ENCODE measurements at regions not wholly inside any gene's neighbourhood (a gene's known extent, or its start where the extent isn't known, plus 50 kb on each side); places are given as distances from the start of the nearest gene placed in this dataset.

GRCh38 chr15:99440551-99441443 lies 125.0 kb upstream of the MEF2A start:
- H3K4me3 ChIP-seq (ENCODE audit: low read depth, low read length), result no peak overlapping the region

- H3K4me3 ChIP-seq (ENCODE audit: low read depth, low read length), result no peak overlapping the region
Measured at GRCh38 chr15:99441444-99441800, 124.4 kb upstream of the MEF2A start.

- H3K4me3 ChIP-seq (ENCODE audit: low read depth, low read length), result no peak overlapping the region
Measured at GRCh38 chr15:99441871-99442251, 123.9 kb upstream of the MEF2A start.

GRCh38 chr15:99442252-99442897 lies 123.4 kb upstream of the MEF2A start:
- H3K4me3 ChIP-seq (ENCODE audit: low read depth, low read length), result no peak overlapping the region

- no peak overlapping the region for H3K4me3 ChIP-seq (ENCODE audit: low read depth, low read length)
Measured at GRCh38 chr15:99443056-99443756, 122.6 kb upstream of the MEF2A start.

- H3K4me3 ChIP-seq (ENCODE audit: low read depth, low read length), result no peak overlapping the region
Measured at GRCh38 chr15:99443768-99444446, 121.9 kb upstream of the MEF2A start.

GRCh38 chr15:99445272-99445850 lies 120.4 kb upstream of the MEF2A start:
- no peak overlapping the region for H3K4me3 ChIP-seq (ENCODE audit: low read depth, low read length)

GRCh38 chr15:99446565-99447496 lies 119.0 kb upstream of the MEF2A start:
- no peak overlapping the region for H3K4me3 ChIP-seq (ENCODE audit: low read depth, low read length)

GRCh38 chr15:99447497-99448371 lies 118.0 kb upstream of the MEF2A start:
- H3K4me3 ChIP-seq (ENCODE audit: low read depth, low read length), result no peak overlapping the region

- H3K4me3 ChIP-seq (ENCODE audit: low read depth, low read length), result no peak overlapping the region
Measured at GRCh38 chr15:99449514-99449913, 116.3 kb upstream of the MEF2A start.

GRCh38 chr15:99450896-99451358 lies 114.9 kb upstream of the MEF2A start:
- no peak overlapping the region for H3K4me3 ChIP-seq (ENCODE audit: low read depth, low read length)

GRCh38 chr15:99451484-99451883 lies 114.3 kb upstream of the MEF2A start:
- H3K4me3 ChIP-seq (ENCODE audit: low read depth, low read length), result no peak overlapping the region

- H3K4me3 ChIP-seq (ENCODE audit: low read depth, low read length), result no peak overlapping the region
Measured at GRCh38 chr15:99452010-99452409, 113.8 kb upstream of the MEF2A start.

- no peak overlapping the region for H3K4me3 ChIP-seq (ENCODE audit: low read depth, low read length)
Measured at GRCh38 chr15:99452728-99453636, 112.8 kb upstream of the MEF2A start.

GRCh38 chr15:99453637-99454030 lies 112.2 kb upstream of the MEF2A start:
- no peak overlapping the region for H3K4me3 ChIP-seq (ENCODE audit: low read depth, low read length)

GRCh38 chr15:99454107-99454809 lies 111.5 kb upstream of the MEF2A start:
- H3K4me3 ChIP-seq (ENCODE audit: low read depth, low read length), result no peak overlapping the region
